Stimulated activated CD4-positive, alpha-beta T cell treated with anti-CD3 and anti-CD28 coated beads, Interleukin-15, amount 100 ng/mL, for 48 hours (primary cell): ENCODE measurements at regions not wholly inside any gene's neighbourhood (a gene's known extent, or its start where the extent isn't known, plus 50 kb on each side); places are given as distances from the start of the nearest gene placed in this dataset.

Source experiments
- DNase-seq, 2 donors: peaks; one replicate each; pipeline ENCODE4 v3.0.0-alpha.2; 2020; ENCODE audit warnings: low read depth in 2 of 2

DNA sequence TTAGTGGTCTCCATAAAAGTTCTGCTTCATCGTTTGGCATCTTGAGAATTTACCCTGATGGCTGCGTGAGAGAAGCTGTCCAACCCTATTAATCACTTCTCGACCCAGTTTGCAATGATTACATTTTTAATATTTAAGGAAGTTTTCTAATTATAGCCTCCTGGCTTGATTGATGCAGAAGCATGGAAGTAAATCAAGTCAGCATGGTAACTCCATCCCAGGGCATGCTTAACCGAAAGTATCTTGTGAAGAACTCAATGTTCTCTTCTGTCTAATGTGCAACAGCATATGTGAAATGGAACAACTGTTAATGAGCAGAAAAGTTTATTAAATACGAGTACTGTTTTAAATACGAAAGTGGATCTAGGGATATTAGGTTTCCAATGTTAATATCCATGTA, 278.9 kb upstream of the CD180 start:
- no peak for DNase-seq

DNA sequence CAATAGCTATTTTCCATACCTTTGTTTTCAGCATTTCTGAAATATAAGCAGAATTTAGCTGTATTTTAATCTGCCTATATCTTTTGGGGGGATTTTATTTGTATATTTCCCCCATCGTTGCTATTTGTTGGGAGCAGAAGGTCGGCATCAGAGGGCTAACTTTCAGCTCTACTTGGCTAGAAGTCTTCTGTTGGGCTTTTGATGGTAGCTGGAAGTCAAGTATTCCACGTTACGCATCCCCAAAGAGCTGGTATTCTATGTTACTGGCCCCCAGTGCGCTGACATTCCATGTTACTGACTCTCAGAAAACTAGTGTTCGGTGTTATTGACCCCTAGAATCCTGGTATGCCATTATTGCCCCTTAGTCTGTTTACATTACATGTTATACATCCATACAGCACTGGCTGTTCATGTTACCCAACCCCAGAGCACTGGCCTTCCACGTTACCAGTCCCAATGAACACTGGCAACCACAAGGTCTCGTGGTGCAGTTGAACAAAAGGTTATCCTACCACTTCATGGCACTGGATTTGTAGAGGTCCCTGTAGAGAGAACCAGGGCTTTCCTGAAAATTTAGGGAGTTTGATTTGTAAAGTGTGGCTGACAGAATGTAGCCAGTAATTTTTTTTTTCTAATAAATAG, 278.1 kb upstream of the CD180 start:
- DNase-seq = no peak

DNA sequence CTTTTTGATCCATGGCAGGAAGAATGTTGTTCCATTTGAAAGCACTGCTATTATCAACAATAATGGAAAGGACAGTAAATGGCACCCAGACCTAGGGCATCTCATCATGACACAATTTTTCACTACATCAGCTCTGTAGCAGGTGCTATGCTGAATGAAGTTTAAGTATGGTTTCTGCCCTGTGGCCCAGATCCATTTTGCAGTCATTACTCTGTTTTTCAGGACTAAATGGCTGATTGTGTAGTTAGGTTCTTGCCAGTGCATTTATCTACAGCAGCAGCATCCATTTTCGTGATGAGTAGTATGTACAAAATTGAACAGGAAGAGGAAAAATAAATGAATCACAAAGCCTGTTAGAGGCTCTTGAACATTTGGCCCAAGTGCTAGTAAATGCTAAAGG, 270.5 kb upstream of the CD180 start:
- no peak for DNase-seq

DNA sequence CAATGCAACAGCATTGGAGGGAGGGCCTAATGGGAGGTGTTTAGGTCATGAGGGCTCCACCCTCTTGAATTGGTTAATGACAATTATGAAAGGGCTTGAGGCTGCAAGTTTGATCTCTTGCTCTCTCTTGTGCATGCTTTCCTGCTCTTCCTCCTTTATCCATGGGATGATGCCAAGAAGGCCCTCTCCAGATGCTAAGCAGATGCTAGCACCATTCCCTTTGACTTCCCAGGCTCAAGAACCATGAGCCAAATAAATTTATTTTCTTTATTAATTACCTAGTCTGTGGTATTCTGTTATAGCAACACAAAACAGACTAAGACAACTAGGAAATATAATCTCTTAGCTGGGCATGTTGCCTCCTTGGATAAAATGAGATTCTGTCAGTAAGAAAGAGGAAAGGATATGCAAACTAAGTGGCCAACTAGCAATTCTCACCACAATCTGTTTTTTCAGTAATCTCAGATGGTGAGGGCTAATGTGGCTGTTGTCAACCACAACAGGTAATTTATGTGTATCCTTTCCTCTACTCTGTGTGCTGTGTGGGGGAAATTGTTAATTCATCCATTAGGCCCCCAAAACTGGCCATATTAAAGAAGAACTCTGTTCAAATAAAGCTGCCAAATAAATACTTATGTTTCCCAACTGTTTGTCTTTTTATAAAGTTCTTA, 269.1 kb upstream of the CD180 start:
- no peak for DNase-seq

DNA sequence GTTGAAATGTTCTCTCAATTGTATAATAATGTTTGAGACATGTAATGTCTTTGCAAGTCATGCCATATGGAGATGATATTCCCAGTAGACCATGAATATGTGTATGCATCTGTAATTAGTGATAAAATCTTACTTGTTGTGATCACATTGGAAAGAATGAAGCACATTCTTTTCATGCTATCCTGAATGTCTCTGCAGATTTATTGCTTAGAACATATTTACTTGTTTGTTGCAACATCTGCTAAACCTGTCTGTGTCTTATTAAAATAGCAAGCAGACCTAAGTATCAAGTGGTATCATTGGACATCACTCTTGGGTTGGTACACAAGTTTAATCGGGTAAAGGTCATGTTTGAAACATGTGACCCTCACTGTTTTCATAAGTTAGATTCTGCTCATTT, 265.5 kb upstream of the CD180 start:
- no peak for DNase-seq

DNA sequence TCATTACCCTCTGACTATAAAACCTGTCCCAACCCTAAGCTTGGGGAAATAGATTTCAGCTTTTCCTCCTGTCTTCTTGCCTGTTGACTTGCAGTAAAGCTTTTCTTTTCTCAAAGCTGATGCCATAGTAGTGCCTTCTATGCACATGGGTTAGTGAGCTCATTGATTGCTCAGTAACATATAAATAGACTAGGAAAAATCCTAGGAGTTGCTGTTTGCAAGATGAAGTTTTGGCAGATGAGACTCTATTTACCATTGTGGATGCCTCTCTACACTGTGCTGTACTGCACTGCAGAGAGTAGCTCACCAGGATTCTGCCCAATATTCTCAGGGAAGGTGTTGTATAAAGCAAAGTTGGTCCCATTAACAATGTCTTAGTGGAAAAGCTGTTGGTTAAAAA, 262.7 kb upstream of the CD180 start:
- no peak for DNase-seq

DNA sequence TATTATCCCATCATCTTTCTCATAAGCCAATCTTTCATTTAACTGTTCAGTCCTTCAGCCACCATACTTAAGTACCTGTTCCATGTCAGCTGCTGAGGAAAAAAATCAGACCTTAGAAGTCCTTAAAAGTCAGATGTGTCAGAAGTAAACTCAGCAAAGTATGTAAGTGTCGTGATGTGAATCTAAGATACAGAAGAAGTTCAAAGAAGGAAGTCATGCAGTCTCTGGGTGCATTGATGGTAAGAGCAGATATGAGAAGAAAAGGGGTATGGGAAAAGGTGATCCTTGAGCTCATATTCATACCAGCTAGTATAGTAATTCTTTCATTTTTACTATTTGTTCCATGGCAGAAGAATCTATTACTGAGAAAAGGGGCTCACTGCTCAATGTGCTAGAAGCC, 259.4 kb upstream of the CD180 start:
- DNase-seq = no peak

DNA sequence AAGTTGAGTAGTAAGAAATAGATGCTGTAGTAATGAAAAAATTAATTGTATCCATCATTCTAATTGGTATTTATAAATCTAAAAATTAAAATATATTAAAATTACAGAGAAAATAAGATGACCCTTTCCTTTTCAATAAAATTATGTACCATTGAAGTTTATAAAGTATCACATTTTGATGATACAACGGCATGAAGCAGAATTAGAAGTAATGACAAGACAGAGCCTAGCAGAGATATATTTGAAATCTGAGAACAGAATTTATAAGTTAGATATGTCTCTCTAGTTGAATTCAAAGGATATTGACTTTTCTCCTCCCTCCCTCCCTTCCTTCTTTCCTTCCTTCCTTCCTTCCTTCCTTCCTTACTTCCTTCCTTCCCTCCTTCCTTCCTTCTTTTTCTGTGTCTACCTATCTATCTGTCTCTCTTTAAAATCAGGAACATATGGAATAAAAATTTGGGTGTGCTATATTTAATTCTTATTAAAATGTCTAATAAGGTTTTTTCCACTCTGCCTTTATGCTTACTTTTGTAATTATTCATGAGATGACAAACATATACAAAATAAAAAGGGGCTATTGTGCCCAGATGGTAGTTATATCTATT, 258.5 kb upstream of the CD180 start:
- DNase-seq = no peak

DNA sequence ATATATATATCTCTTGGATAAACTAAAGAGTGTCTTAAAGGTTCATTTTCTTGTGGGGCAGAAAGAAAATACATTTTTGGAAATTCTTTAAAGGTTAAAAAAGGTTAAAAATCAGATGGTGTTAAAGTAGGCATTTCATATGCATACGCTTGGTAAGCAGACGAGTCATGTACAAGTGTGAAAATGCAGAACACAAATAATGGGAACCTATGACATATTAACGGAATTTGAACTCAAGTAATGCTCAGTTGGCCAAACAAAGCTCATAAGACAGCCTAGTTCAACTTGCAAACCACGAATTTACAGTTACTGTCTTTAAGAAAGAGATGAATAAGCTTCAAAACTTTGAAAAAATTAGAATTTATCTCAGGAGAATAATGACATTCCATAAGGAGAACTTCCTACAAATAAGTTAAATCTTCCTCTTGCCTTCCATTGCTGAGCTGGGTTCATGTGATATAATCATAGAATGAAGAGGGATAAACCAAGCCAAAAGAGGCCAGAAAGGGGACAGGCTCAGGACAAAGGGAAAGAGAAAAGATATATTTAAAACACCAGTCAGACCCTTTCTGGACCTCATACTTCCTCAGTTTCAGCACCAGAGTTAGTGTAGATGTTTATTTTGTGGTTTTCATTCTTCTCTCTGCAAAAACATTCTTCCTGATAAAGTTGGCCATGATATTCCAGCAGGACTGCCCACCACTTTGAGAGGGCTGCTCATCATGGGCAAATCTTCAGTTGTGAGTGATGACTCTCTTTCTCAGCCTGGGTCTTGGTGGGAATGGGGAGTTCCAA, 256.7 kb upstream of the CD180 start:
- no peak for DNase-seq

DNA sequence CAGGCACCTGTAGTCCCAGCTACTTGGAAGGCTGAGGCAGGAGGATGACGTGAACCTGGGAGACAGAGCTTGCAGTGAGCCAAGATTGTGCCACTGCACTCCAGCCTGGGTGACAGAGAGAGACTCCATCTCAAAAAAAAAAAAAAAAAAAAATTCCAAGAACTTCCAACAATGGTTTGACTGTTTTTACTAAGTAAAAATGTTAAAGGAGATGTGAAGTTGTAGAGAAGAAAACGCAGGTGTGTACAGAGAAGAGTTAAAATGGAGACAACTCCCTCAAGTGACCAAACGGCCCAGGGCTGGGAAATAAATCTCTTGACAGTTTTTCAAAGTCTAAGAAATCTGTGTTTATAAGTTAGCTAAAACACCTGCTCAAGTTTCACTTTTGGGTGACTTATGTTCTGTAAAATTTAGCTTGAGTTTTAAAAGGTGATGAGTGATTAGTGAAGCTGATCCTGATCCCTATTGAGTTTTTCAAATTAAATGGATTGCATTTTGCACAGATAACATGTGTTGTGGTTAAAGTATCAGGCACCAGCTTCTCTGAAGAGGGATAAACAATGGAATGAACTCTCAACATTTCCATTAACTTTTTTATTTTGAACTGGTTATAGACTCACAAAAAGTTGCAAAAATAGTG, 255.2 kb upstream of the CD180 start:
- DNase-seq = no peak

DNA sequence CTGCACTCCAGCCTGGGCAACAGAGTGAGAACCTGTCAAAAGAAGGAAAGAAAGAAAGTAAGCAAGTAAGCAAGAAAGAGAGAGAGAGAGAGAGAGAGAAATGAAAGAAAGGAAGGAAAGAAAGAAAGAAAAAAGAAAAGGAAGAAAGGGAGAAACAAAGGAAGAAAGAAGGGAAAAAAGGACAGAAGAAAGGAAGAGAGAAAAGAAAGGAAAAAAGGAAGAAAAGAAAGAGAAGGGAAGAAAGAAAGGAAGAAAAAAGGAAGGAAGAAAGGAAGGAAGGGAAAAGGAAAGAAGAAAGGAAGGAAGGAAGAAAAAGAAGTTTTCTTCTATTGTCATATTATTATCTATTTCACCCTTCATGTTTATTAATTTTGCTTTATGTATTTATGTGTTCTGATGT, 251.1 kb upstream of the CD180 start:
- DNase-seq = no peak

DNA sequence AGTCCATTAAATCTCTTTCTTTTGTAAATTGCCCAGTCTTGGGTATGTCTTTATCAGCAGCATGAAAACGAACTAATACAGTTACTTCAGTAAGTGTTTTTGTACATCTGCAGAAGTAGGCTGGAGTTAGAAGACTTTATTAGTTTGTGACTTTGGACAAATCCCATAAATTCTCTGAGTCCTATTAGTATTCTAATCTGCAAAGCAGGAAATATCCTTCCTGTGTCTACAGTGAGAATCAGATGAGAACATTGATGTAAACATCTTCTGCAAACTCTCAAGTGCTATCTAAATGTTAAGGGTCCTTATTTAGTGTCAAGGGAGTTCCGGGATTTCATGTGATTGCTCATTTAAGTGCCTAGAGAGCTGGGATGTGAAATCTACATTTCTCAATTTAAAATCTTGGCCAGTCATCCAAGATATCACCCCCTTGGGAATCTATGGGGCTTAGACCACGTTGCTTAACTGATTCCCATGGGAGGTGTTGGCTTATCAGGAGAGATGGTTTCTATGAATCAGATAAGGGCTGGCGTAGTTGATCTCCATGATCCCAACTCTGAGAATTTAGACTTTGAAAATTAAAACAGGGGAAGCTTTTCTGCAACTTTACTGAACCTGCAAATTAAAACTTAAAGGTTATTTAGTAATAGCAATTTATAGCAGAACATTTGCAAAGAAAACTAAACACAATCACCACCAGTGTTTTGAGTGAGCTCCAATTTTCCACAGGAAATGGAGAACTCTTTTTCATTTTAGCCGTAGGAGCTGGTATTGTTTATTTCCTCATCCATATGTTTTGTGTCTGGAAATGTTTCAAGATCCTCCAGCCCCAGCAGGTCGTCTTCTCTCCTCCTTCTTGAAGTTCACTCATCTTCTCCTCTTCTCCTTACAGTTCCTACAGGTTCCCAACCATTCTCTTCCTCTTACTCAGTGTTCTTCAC, 241.6 kb upstream of the CD180 start:
- no peak for DNase-seq

DNA sequence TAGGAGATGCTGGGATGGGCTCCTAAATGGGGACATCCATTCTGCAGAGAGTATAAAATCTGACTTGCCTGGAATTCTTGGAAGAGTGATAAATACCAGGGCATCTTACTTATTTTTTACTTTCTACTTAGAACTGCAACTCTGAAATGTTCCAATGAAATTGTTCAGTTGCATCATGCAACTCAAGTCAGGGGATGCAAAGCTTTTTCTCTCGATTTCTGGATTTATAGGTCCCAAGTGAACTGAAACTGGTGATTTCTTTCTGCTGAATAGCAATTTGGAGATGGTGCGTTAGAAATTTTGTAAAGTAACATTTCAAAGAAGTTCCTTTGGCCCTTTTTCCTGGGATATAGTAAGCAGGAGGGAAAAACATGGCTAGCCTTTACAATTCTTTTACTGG, 238.4 kb upstream of the CD180 start:
- DNase-seq = no peak

DNA sequence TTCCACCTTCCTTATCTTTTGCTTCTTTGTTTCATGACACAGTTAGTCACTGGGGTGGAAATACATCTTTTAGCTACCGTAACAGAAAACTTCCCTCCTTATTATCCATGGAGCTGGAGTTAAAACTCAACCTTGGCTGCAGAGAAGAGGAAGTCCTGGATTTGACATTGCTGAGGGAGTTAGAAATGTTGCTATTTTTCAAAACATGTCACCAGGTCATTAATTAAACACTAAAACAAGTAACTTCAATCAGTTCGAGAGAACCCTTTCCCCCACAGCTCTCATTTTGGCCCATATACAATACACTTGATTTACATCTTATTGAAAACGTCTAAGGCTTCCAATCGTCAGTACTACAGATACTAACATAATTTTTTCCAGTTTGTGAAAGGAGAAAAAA, 237.9 kb upstream of the CD180 start:
- DNase-seq = no peak

DNA sequence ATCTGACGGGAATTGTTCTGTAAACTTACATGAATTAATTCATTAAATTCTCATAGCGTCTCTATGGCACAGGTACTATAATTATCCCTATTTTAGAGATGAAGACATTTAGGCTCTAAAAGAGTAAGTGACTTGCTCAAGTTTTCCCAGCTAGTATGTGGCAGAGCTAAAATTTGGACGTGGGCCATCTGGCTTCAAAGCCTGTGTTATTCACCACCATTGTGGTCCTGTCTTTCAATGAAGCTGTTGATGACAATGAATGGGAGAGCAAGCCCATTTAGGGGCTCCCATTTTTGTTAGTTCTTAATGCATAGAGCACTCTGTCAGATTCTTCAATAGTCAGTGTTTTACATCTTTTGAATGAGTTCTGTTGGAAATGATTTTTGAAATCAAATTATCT, 236.0 kb upstream of the CD180 start:
- DNase-seq = no peak

DNA sequence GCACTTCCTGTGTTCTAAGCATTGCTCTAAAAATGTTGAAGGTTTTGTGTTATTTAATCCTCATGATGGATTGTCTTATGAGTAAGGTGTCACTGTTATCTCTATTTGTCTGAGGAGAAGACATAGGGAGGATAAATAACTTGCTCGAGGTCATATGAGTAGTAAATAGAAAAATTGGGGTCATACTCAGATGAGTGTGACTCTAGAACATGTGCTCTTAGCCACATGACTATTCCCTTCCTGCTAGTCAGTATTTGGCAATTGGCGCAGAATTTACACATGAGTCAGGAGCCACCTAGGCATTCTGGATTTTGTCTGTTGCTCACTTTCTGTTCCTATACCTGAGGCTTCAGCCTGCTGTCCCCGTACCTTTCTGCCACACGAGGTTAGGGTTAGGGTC, 234.6 kb upstream of the CD180 start:
- DNase-seq = no peak

DNA sequence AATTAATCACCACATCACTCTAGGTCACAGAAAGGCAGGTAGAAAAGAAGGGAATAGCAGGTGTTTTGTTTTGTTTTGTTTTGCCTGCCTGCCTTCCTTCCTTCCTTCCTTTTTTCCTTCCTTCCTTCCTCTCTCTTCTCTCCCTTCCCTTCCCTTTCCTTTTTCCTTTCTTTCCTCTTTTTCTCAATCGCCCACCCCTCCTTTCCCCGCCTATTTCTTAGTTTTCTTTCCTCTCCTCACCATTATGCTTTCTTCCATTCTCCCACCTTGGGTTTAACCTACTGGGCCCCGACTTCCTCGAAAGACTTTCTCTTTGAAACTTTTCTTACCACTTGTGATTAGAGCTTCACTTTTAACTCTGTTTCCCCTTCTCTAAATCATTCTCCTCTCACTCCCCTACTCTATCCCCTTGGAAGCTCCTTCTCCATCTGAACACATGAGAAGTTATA, 231.3 kb upstream of the CD180 start:
- DNase-seq = no peak

DNA sequence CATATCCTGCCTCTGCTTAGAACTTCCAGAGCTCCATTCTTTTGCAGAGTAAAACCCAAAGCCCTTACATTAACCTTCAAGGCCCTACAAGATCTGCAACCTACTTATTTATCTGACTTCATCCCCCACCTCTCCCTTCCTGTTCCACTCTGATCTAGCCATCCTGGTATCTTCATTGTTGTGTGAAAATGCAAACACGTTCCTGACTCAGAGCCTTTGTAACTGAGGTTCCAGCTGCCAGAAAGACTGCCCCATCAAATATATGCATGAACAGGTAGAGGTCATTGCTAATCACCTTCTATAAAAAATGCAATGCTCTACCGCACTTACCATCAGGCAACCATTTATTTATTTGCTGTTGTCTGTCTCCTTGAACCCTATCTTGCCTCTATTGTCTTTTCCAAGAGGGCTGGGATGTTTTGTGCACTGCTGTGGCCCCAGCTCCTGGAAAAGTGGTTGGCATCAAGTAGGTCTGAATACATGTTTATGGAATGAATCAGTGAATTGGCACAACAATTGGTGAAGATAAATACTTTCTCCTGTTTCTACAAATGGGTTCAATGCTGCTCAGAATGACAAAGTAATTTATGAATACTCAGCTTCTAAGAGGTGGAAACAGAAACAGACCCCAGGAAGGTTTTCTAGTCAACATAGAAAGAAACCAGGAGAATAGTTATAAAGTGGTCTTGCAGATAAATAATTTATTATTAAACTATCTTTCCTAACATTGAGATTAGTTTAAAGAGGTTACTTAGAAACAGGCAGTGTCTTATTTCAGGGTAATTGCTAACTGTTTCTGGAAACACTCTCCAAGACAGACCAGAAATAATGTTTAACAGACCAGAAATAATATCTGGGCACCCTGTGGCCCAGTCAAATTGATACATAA, 230.6 kb upstream of the CD180 start:
- no peak for DNase-seq

DNA sequence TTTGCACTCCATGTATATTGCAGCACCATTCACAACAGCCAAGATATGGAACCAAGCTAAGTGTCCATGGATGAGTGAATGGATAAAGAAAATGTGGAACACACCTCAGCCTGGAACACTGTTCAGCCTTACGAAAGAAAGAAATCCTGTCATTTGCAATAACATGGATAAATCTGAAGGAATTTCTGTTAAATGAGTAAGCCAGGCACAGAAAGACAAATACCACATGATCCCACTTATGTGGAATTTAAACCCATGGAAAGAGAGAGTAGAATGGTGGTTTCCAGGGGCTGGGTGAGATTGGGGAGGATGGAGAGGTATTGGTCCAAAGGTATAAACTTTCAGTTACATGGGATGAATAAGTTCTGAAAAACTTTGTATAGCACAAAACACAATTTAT, 228.9 kb upstream of the CD180 start:
- no peak for DNase-seq

DNA sequence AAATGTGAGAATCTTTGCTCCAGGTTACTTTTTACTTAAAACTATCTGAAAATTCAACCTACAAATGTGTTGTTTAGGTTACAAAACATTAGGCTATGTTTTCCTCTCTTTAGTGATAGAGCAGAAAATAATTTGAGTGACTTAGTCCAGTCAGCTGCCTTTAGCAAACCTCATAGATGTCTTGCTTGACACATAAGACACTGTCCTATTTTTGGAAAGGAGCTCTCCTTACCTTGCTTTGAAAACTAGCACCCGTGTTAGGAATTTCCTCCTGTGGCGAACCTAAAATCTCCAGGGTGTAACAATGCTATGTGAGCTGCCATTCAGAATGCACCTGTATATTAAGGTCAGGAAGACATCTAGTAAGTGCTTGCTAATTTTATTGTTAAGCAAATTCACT, 221.2 kb upstream of the CD180 start:
- DNase-seq = no peak
